Fibroblast of villous mesenchyme (primary cell): ENCODE measurements at regions not wholly inside any gene's neighbourhood (a gene's known extent, or its start where the extent isn't known, plus 50 kb on each side); places are given as distances from the start of the nearest gene placed in this dataset.
"Not testable (repeated sequence)": the region's sequence is repeated elsewhere in the genome, so short reads cannot be mapped to it uniquely, and the experiment has no call there.

Source experiments
- DNase-seq: peaks from one replicate; pipeline ENCODE4 v3.0.0-alpha.2; 2010; ENCODE audit warnings: low read depth
- H3K4me3 ChIP-seq: 2 replicates; pipeline ENCODE4 v1.5.1; 2011; ENCODE audit warnings: low read depth, mild to moderate bottlenecking, low read length
- TF ChIP-seq, protein P1 (sequence below): IDR thresholded peaks from 2 replicates; pipeline ENCODE4 v1.5.1; 2012; ENCODE audit warnings: low read depth, mild to moderate bottlenecking, low read length; ENCODE audit not compliant: insufficient read depth

DNA sequence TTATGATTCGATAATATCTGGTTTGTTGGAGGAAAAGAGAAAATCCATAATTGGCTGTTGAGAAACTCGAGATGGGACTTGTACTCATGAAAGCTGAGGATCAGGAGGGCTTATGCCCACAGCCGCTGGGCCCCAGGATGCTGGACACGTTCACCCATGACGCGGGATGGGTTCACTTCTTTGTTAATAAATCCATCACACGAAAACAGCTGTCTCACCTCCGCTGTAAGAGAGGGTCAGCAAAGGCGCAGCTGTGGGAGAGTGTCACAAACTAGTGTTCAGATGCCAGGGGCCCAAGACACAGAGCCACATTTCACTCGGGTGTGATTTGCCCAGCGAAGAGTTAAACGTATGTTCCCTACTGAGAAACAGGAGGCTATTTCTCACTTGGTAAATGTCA, 315.1 kb downstream of the THBS2 start:
- DNase-seq = no peak
- no peak overlapping the region for H3K4me3 ChIP-seq
- TF ChIP-seq, protein P1, sequence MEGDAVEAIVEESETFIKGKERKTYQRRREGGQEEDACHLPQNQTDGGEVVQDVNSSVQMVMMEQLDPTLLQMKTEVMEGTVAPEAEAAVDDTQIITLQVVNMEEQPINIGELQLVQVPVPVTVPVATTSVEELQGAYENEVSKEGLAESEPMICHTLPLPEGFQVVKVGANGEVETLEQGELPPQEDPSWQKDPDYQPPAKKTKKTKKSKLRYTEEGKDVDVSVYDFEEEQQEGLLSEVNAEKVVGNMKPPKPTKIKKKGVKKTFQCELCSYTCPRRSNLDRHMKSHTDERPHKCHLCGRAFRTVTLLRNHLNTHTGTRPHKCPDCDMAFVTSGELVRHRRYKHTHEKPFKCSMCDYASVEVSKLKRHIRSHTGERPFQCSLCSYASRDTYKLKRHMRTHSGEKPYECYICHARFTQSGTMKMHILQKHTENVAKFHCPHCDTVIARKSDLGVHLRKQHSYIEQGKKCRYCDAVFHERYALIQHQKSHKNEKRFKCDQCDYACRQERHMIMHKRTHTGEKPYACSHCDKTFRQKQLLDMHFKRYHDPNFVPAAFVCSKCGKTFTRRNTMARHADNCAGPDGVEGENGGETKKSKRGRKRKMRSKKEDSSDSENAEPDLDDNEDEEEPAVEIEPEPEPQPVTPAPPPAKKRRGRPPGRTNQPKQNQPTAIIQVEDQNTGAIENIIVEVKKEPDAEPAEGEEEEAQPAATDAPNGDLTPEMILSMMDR = no peak

DNA sequence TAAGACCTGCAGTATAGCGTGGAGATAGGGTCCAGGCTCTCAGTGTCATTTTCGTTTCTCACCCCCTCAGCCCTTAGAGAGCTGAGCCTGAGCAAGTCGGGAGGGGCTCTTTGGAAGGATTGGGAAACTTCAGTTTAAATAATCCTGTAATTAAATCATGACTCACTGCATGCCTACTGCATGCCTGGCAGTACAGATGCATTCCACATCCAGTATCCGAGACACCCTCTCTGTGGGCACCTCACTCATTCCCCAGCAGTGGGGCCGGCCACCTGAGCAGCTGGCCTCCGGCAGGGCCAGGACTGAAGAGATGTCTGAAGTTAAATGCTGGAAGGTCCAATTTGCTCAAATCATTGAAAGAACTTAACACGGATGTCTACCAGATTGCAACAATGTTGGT, 316.6 kb downstream of the THBS2 start:
- TF ChIP-seq, protein P1 = no peak
- no peak overlapping the region for H3K4me3 ChIP-seq
- DNase-seq = no peak

DNA sequence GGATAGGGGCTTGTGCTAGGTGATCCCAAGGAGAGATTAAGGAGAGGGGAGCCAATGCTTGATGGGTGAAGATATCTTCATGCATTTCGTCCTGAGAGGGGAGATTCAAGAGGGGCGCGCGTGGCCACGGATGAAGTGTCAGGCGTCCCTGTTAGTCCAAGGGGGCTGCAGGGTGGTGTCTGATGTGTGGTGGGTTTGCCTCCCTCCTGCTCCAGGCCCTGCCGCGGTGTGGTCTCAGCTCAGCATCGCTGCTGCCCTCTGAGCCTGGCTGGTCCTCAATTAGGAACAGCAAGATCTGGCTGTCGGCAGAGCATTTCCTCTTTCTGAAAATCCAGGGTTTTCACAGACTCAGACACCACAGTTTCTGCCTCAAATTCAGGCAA, 318.0 kb downstream of the THBS2 start:
- no peak overlapping the region for H3K4me3 ChIP-seq
- TF ChIP-seq, protein P1 = no peak
- DNase-seq = no peak

DNA sequence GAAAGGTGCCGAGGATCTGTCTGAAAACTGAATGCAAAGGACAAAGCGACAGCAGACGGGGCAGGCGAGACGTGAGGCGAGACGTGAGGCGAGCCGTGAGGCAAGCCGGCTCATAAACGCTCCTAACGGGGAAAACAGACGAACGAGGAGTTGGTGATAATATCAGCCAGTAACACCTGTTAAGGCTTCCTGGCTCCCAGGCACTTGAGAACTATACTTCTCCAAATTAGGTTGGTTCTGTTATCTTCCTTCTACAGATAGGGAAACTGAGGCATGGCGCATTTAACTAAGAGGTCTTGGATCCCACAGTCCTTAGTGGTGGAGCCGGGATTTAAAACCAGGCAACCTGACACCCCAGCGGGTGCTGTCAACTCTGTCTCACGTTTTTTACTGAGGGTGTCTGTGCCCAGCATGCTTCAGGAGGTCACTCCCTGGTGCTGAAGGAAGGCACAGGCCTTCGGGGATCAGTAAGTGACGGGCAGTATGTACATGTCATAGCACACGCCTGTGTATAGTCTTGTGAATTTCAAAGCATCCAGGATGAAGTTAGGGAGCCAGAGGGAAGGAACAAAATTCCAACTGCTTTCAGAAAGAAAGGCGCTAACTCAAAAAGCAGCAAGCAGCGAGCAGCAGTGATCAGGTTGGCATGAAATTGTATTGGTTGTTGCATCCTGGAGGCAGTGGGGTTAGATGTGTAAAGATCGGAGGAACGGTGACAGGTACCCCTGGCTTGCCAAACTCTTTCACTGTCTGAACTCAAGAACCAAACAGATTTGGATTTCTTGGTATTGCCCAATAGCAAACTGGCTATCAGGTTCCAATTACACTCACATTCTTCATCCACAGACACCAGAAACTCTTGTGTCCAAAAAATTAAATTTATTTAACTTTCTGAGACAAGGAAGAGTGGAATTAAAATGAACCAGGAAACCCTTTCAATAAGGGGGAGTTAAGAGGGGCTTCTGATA, 318.7 kb downstream of the THBS2 start:
- DNase-seq = no peak
- no peak overlapping the region for H3K4me3 ChIP-seq
- TF ChIP-seq, protein P1 = no peak

DNA sequence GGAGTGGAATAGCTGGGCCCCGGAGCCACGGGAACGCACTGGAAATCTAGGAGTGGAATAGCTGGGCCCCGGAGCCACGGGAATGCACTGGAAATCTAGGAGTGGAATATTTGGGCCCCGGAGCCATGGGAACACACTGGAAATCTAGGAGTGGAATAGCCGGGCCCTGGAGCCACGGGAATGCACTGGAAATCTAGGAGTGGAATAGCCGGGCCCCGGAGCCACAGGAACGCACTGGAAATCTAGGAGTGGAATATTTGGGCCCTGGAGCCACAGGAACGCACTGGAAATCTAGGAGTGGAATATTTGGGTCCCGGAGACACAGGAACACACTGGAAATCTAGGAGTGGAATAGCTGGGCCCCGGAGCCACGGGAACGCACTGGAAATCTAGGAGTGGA, 321.5 kb downstream of the THBS2 start:
- H3K4me3 ChIP-seq, DNase-seq: not testable (repeated sequence)

DNA sequence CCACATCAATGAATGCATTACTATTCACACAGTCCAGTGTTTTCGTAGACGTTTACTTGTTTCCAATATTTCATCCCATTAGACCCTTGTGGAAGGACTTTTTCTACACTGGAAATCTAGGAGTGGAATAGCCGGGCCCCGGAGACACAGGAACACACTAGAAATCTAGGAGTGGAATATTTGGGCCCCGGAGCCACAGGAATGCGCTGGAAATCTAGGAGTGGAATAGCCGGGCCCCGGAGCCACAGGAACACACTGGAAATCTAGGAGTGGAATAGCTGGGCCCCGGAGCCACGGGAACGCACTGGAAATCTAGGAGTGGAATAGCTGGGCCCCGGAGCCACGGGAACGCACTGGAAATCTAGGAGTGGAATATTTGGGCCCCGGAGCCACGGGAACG, 322.6 kb downstream of the THBS2 start:
- DNase-seq, H3K4me3 ChIP-seq: not testable (repeated sequence)

DNA sequence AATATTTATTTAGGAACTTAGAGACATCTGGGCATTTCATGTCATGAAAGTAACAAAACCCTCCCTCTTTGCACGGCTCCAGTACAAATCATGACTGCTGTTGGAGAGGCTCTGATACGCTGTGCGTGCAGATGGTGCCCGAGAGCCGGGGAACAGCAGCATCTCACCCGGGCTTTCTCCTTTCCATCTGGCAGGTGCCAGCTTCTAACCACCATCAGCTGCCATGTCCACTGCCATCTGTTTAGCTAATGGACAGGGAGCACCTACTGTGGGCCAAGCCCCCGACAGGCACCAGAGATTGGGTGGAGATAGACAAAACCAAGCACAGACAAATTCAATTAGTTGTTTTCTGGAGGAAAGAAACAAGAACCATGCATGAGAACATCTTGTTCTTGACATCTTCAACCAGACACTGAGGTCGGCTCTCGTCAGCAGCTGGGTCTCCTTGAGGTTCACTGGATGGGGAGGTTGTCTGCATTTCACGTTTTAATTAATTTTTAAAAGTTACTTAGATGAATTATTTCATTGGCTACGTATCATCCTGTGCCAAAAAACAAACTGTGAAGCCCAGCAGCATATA, 323.7 kb downstream of the THBS2 start:
- no peak overlapping the region for H3K4me3 ChIP-seq
- no peak for DNase-seq
- TF ChIP-seq, protein P1 = no peak

DNA sequence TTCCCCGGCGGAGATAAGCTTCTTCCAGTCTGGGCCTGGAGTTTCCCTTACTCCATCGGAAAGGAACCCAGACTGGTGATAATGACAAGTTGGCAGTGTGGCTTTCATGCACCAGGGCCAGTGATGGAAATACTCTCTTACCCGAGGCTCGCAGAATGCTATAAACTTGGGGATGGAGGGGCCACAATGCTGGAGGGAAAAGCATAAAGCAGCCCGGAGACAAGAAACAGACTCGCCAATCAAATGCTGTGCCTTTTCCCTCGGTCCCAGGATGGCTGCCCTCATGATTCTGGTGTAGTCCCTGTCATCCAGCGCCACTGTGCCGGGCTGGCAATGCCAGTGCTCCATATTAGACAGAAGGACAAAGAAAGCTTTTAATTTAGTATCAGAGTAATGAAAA, 325.6 kb downstream of the THBS2 start:
- no peak for DNase-seq
- TF ChIP-seq, protein P1 = no peak

More for the DNA sequence above, 325.6 kb downstream of the THBS2 start:
- no peak overlapping the region for H3K4me3 ChIP-seq
